Fibroblast of skin of scalp (primary cell): ENCODE measurements at regions not wholly inside any gene's neighbourhood (a gene's known extent, or its start where the extent isn't known, plus 50 kb on each side); places are given as distances from the start of the nearest gene placed in this dataset.
A peak's percentile ranks its signal among the peaks of the same experiment; 100 is the strongest.
"Not testable (repeated sequence)": the region's sequence is repeated elsewhere in the genome, so short reads cannot be mapped to it uniquely, and the experiment has no call there.

Experiments
- DNase-seq: peaks from one replicate; pipeline ENCODE4 v3.0.0-alpha.2; 2013

- DNase-seq, result no peak
These were observed 131.7 kb upstream of the NDUFV2 start for GRCh38 chr18:8970843-8971242.

GRCh38 chr18:8972116-8972515 lies 130.4 kb upstream of the NDUFV2 start:
- no peak for DNase-seq

GRCh38 chr18:8974279-8974678 lies 128.2 kb upstream of the NDUFV2 start:
- DNase-seq, result no peak

GRCh38 chr18:8974696-8975095 lies 127.8 kb upstream of the NDUFV2 start:
- no peak for DNase-seq

- DNase-seq, result no peak
These were observed 126.9 kb upstream of the NDUFV2 start for GRCh38 chr18:8975624-8976023.

- no peak for DNase-seq
These were observed 125.9 kb upstream of the NDUFV2 start for GRCh38 chr18:8976606-8977005.

- DNase-seq, result no peak
These were observed 125.3 kb upstream of the NDUFV2 start for GRCh38 chr18:8977166-8977565.

- DNase-seq, result no peak
These were observed 124.8 kb upstream of the NDUFV2 start for GRCh38 chr18:8977701-8978100.

GRCh38 chr18:8978394-8978793 lies 124.1 kb upstream of the NDUFV2 start:
- DNase-seq, result no peak

GRCh38 chr18:8979258-8979988 lies 123.1 kb upstream of the NDUFV2 start:
- no peak for DNase-seq

GRCh38 chr18:8980496-8980895 lies 122.0 kb upstream of the NDUFV2 start:
- DNase-seq, result no peak

GRCh38 chr18:8980918-8981317 lies 121.6 kb upstream of the NDUFV2 start:
- DNase-seq, result no peak

GRCh38 chr18:8982416-8983183 lies 119.9 kb upstream of the NDUFV2 start:
- DNase-seq, result peak; percentile 91

GRCh38 chr18:8983195-8983594 lies 119.3 kb upstream of the NDUFV2 start:
- no peak for DNase-seq

GRCh38 chr18:8984131-8984721 lies 118.3 kb upstream of the NDUFV2 start:
- no peak for DNase-seq

- peak; percentile 55 for DNase-seq
These were observed 115.3 kb upstream of the NDUFV2 start for GRCh38 chr18:8987241-8987640.

- DNase-seq, result peak; percentile 66
These were observed 114.1 kb upstream of the NDUFV2 start for GRCh38 chr18:8988260-8988871.

- no peak for DNase-seq
These were observed 113.5 kb upstream of the NDUFV2 start for GRCh38 chr18:8989017-8989416.

GRCh38 chr18:8989855-8990254 lies 112.6 kb upstream of the NDUFV2 start:
- DNase-seq, result no peak

- peak; percentile 72 for DNase-seq
These were observed 112.0 kb upstream of the NDUFV2 start for GRCh38 chr18:8990276-8991031.

GRCh38 chr18:8991155-8991554 lies 111.3 kb upstream of the NDUFV2 start:
- peak; percentile 90 for DNase-seq

- DNase-seq, result not testable (repeated sequence)
These were observed 110.0 kb upstream of the NDUFV2 start for GRCh38 chr18:8992500-8992899.

- DNase-seq, result peak; percentile 27
These were observed 107.9 kb upstream of the NDUFV2 start for GRCh38 chr18:8994603-8995002.
